GM12874 (cell line): ENCODE measurements at regions not wholly inside any gene's neighbourhood (a gene's known extent, or its start where the extent isn't known, plus 50 kb on each side); places are given as distances from the start of the nearest gene placed in this dataset.

Experiments used
- CTCF ChIP-seq: IDR thresholded peaks from 2 replicates; pipeline ENCODE4 v1.5.1; 2011; ENCODE audit warnings: low read depth, mild to moderate bottlenecking, control low read depth, low read length, moderate library complexity; ENCODE audit not compliant: insufficient read depth

DNA sequence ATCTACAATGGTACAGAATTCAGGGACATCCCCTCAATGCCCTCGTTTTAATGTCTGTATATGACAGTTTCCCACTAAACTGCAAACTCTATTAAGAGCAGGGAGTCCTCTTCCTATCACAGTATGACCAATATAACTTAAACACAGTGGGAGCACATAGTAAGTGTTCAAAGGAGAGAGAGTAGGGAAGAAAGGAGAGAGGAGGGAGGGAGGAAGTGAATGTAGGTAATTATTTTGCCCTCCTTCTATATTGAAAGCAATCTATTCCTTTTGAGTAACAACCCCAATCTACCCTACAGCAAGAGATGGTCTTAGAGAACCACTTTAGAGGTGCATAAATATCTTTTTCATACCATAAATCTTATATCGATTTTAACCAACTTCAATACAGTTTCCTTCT, 121.4 kb downstream of the MRPL39 start:
- TF ChIP-seq CTCF = no peak

DNA sequence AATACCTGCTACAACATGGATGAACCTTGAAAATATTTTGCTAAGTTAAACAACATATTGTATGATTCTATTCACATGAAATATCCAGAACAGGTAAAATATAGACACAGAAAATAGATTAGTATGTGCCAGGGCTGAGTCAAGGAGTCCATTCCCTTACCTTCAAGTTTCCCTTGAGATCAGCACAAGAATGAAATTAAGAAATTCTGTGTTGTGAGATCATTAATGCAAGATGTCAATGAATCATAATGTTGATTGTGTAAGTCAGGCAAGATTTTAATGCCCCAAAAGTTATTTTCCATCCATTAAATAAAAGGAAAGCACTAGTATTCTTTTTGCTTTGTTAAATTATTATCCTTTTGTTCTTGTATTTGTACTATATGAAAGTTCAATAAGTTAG, 139.4 kb downstream of the MRPL39 start:
- no peak for TF ChIP-seq CTCF

- TF ChIP-seq CTCF = no peak
Observed at GRCh38 chr21:25466470-25466869, 140.8 kb downstream of the MRPL39 start.

DNA sequence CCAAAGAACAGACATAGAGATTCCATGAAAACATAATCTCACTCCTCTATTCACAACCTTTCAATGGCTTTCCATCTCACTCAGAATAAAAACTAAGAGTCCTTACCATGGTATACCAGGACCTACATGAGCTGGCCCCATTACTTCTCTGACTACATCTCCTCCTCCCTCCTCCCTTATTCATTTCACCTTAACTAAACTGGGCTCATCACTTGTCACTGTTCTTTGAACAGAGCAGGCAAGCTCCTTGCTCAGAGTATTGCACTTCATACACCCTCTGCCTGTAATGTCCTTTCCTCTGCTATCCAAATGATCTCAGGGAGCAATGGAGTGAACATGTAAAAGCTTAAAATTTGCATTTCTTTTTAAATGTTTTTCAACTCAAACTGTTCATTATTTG, 142.0 kb downstream of the MRPL39 start:
- TF ChIP-seq CTCF = no peak

DNA sequence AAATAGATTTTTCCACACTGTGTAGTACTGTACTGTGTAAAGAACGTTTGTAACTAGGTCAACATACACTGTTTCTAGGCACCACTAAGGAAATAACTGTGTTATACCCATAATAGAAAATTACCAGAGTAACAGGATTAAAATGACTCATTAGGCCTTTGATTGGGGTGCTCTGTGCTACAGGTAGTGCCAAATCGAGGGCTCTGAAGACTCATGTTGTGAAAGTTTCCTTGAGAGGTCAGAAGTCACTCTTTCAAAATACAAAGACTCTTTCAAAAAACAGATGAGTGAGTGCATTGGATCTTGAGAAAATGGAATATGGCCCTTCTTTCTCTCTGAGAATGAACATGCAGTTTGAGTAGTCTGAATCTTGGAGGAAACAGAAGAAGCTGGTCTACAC, 143.0 kb downstream of the MRPL39 start:
- TF ChIP-seq CTCF = no peak

DNA sequence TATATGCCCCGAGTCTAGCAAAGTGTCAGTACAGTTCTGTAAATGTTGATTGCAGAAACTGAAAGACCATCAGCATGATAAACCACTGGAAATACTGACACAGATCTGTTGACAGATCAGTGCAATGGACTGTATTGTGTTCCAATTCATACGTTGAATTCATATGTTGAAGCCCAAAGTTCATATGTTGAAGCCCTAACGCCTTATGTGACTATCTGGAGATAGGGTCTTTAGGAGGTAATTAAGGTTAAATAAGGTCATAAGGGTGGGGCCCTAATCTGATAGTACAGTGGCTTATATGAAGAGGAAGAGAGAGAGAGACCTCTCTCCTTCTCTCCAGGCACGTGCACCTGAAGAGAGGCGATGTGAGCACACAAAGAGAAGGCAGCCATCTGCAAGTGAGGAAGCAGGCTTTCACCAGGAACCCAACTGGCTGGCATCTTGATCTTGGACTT, 144.7 kb downstream of the MRPL39 start:
- no peak for TF ChIP-seq CTCF

GRCh38 chr21:25461725-25462124, 145.6 kb downstream of the MRPL39 start:
- TF ChIP-seq CTCF = no peak

- TF ChIP-seq CTCF = no peak
Observed at GRCh38 chr21:25459993-25460392, 147.3 kb downstream of the MRPL39 start.
